ENCODE measurements at regions not wholly inside any gene's neighbourhood (a gene's known extent, or its start where the extent isn't known, plus 50 kb on each side); places are given as distances from the start of the nearest gene placed in this dataset.

DNA sequence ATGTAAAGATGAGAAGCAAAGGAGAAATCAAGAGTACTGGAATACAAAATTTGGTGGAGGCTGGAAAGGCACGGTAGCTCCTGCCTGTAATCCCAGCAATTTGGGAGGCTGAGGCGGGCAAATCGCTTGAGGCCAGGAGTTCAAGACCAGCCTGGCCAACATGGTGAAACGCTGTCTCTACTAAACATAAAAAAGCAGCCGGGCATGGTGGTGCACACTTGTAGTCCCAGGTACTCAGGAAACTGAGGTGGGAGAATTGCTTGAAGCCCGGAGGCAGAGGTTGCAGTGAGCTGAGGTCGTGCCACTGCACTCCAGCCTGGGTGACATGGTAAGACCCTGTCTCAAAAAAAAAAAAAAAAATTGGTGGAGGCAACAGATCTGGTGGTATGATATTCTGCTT lies 1086.0 kb downstream of the NLGN4X start:
- Mint-ChIP-seq H3K27ac (no peak overlapping the region), H3K4me3 (no peak overlapping the region), H3K36me3 (ENCODE audit: low read depth) (no peaks in the 10 kb centered on the region), H3K27me3 (no peaks in the 10 kb centered on the region), H3K4me1 (ENCODE audit: low read depth) (no peaks in the 10 kb centered on the region), H3K9me3 (no peaks in the 10 kb centered on the region)
- intact Hi-C loops (cut with micrococcal nuclease): no loop called here

DNA sequence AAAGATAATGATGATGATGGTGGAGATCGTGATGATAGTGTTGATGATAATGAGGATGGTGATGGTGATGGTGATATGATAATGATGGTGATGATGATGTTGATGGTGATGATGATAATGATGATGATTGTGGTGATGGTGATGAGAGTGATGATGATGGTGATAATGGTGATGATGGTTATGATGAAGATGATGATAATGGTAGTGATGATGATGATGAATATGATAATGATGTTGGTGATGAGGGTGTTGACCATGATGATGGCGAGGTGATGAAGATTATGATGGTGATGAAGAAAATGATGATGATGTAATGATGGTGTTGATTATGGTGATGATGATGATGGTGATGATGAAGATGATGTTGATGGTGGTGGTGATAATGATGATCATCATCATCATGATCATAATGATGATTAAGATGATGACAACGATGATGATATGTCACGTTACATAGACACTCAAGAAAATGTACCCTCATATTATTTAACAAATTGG lies 1106.4 kb downstream of the NLGN4X start:
- no peaks in the 10 kb centered on the region for H3K27me3 Mint-ChIP-seq
- no peak overlapping the region for H3K27ac Mint-ChIP-seq
- intact Hi-C loops (cut with micrococcal nuclease): no loop called here
- no peaks in the 10 kb centered on the region for H3K36me3 Mint-ChIP-seq (ENCODE audit: low read depth)
- no peak overlapping the region for H3K4me3 Mint-ChIP-seq
- no peaks in the 10 kb centered on the region for H3K4me1 Mint-ChIP-seq (ENCODE audit: low read depth)
- H3K9me3 Mint-ChIP-seq: no peaks in the 10 kb centered on the region

DNA sequence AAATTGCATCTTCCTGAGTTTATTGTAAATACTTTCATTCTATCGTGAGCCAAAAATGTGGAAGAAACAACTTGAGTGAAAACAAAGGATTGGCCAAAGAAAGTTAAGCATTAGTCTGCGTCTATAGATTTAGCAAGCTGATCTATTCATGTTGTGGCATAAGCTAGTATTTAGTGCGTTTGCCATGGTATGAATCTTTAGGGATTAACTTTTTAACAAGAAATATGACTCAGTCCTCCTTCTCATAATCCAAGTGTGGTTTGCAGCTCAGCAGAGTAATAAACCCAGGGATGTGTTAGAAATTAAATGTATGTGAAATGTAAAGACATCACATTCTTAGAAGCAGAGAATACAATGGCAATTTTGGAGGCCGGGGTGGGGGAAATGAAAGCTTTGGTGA lies 1110.9 kb downstream of the NLGN4X start:
- no peaks in the 10 kb centered on the region for H3K9me3 Mint-ChIP-seq
- no peak overlapping the region for H3K27ac Mint-ChIP-seq
- no peaks in the 10 kb centered on the region for H3K27me3 Mint-ChIP-seq
- no peaks in the 10 kb centered on the region for H3K36me3 Mint-ChIP-seq (ENCODE audit: low read depth)
- no peaks in the 10 kb centered on the region for H3K4me1 Mint-ChIP-seq (ENCODE audit: low read depth)
- intact Hi-C loops (cut with micrococcal nuclease): loop anchor here (10.0 kb wide), 2 partner anchors 333 to 757 kb away; no protein-coding TSS in a partner anchor
- H3K4me3 Mint-ChIP-seq: no peak overlapping the region

GRCh38 chrX:5113128-5113527 lies 1115.5 kb downstream of the NLGN4X start:
- Mint-ChIP-seq H3K36me3 (ENCODE audit: low read depth) (no peaks in the 10 kb centered on the region), H3K4me1 (ENCODE audit: low read depth) (no peaks in the 10 kb centered on the region), H3K4me3 (no peak overlapping the region), H3K27ac (no peak overlapping the region), H3K27me3 (no peaks in the 10 kb centered on the region), H3K9me3 (no peaks in the 10 kb centered on the region)
- intact Hi-C loops (cut with micrococcal nuclease): loop anchor here (2.0 to 10.0 kb wide), 3 partner anchors 328 to 762 kb away; no protein-coding TSS in a partner anchor

DNA sequence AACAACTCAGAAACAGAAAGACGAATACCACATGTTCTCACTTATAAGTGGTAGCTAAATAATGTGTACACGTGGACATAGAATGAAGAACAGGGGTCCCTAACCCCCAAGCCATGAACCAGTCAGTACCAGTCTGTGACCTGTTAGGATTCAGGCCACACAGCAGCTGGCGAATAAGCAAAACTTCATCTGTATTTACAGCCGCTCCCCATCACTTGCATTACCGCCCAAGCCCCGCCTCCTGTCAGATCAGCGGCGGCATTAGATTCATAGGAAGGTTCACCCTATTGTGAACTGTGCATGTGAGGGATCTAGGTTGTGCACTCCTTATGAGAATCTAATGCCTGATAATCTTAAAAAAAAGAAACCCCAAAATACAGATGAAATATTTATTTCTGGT lies 1128.7 kb downstream of the NLGN4X start:
- Mint-ChIP-seq H3K4me3 (no peak overlapping the region), H3K9me3 (peaks cover 9% of the 10 kb centered on the region), H3K27ac (no peak overlapping the region), H3K36me3 (ENCODE audit: low read depth) (no peaks in the 10 kb centered on the region), H3K27me3 (no peaks in the 10 kb centered on the region), H3K4me1 (ENCODE audit: low read depth) (no peaks in the 10 kb centered on the region)
- intact Hi-C loops (cut with micrococcal nuclease): no loop called here

- Mint-ChIP-seq H3K9me3 (no peaks in the 10 kb centered on the region), H3K36me3 (ENCODE audit: low read depth) (no peaks in the 10 kb centered on the region), H3K27ac (no peak overlapping the region), H3K4me3 (no peak overlapping the region), H3K4me1 (ENCODE audit: low read depth) (no peaks in the 10 kb centered on the region), H3K27me3 (no peaks in the 10 kb centered on the region)
- intact Hi-C loops (cut with micrococcal nuclease): no loop called here
Observed at GRCh38 chrX:5086388-5086787, 1142.3 kb downstream of the NLGN4X start.

DNA sequence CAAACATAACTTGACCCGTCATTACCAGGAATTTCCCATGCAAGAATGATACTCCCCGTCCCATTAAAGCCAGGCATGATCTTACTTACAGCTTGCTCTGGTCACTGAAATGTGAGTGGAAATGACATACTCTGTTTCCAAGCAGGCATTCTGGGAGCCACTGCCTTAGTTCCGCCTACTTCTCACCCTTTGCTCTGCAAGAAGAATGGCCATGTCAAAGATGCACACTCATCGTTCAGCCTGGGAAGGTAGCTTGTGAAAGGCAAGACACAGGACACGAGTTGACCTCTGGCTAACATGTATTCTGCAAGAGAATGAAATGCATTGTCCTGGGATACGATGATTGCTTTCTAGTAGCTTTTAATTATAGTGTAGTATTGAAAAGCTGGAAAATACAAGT lies 1144.4 kb downstream of the NLGN4X start:
- H3K9me3 Mint-ChIP-seq: no peaks in the 10 kb centered on the region

GRCh38 chrX:5082705-5083104 lies 1146.0 kb downstream of the NLGN4X start:
- intact Hi-C loops (cut with micrococcal nuclease): no loop called here
- H3K27ac Mint-ChIP-seq: no peak overlapping the region
- H3K4me1 Mint-ChIP-seq (ENCODE audit: low read depth): no peaks in the 10 kb centered on the region
- no peaks in the 10 kb centered on the region for H3K9me3 Mint-ChIP-seq
- no peaks in the 10 kb centered on the region for H3K27me3 Mint-ChIP-seq
- no peak overlapping the region for H3K4me3 Mint-ChIP-seq
- no peaks in the 10 kb centered on the region for H3K36me3 Mint-ChIP-seq (ENCODE audit: low read depth)

More for the DNA sequence above, 1144.4 kb downstream of the NLGN4X start:
- Mint-ChIP-seq H3K4me1 (ENCODE audit: low read depth) (no peaks in the 10 kb centered on the region), H3K4me3 (no peak overlapping the region), H3K36me3 (ENCODE audit: low read depth) (no peaks in the 10 kb centered on the region), H3K27ac (no peak overlapping the region), H3K27me3 (no peaks in the 10 kb centered on the region)
- intact Hi-C loops (cut with micrococcal nuclease): no loop called here

DNA sequence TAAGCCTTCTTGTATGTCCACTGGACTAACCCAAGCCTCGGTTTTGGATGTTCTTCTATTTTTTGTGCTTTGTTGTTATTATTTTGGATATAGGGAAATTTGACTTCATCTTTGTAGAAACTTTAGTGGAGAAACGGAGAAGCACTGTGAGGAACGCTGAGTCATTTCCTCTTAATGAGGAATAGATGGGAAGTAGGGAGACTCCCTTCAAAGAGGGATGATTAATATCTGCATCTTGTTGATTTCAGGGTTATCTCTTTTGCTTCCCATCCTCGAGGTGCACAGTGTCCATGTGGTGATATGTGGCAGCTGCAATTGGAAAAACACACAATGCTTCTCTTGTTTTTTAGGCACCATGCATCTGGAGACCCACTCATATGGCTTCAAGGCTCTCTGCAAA lies 1147.9 kb downstream of the NLGN4X start:
- Mint-ChIP-seq H3K27ac (no peak overlapping the region), H3K4me3 (no peak overlapping the region), H3K9me3 (peaks cover 10% of the 10 kb centered on the region), H3K27me3 (no peaks in the 10 kb centered on the region), H3K4me1 (ENCODE audit: low read depth) (no peaks in the 10 kb centered on the region), H3K36me3 (ENCODE audit: low read depth) (no peaks in the 10 kb centered on the region)
- intact Hi-C loops (cut with micrococcal nuclease): no loop called here

GRCh38 chrX:5068550-5068949 lies 1160.1 kb downstream of the NLGN4X start:
- H3K27ac Mint-ChIP-seq: no peak overlapping the region
- no peaks in the 10 kb centered on the region for H3K4me1 Mint-ChIP-seq (ENCODE audit: low read depth)
- no peaks in the 10 kb centered on the region for H3K9me3 Mint-ChIP-seq
- H3K4me3 Mint-ChIP-seq: no peak overlapping the region
- H3K27me3 Mint-ChIP-seq: no peaks in the 10 kb centered on the region
- no peaks in the 10 kb centered on the region for H3K36me3 Mint-ChIP-seq (ENCODE audit: low read depth)
- intact Hi-C loops (cut with micrococcal nuclease): no loop called here

DNA sequence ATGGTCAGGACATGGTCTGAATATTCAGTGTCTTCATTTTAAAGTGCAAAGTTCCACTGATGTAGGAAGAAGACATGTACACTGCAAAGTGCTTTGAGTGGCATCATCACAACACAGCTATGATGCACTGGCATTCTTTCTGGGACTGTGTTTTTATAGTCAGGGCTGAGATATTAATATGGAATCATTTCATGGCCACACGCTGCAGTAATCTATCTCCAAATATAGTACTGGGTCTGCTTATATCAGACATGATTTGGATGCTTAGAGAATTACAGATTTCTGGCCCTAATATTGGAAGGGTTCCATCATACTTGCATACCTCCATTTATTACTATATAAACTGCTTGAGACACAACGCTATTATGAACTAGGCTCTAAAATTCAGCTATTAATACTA lies 1170.9 kb downstream of the NLGN4X start:
- no peaks in the 10 kb centered on the region for H3K4me1 Mint-ChIP-seq (ENCODE audit: low read depth)
- H3K27ac Mint-ChIP-seq: no peak overlapping the region
- H3K27me3 Mint-ChIP-seq: no peaks in the 10 kb centered on the region
- no peak overlapping the region for H3K4me3 Mint-ChIP-seq
- intact Hi-C loops (cut with micrococcal nuclease): no loop called here
- no peaks in the 10 kb centered on the region for H3K9me3 Mint-ChIP-seq
- no peaks in the 10 kb centered on the region for H3K36me3 Mint-ChIP-seq (ENCODE audit: low read depth)

GRCh38 chrX:5054852-5055251 lies 1173.8 kb downstream of the NLGN4X start:
- no peak overlapping the region for H3K4me3 Mint-ChIP-seq
- H3K36me3 Mint-ChIP-seq (ENCODE audit: low read depth): no peaks in the 10 kb centered on the region
- H3K9me3 Mint-ChIP-seq: no peaks in the 10 kb centered on the region
- H3K27ac Mint-ChIP-seq: no peak overlapping the region
- intact Hi-C loops (cut with micrococcal nuclease): no loop called here
- peaks cover 6% of the 10 kb centered on the region for H3K4me1 Mint-ChIP-seq (ENCODE audit: low read depth)
- H3K27me3 Mint-ChIP-seq: no peaks in the 10 kb centered on the region

GRCh38 chrX:5051831-5052491 lies 1176.7 kb downstream of the NLGN4X start:
- no peaks in the 10 kb centered on the region for H3K27me3 Mint-ChIP-seq
- H3K4me3 Mint-ChIP-seq: peak overlapping the region; percentile 6
- intact Hi-C loops (cut with micrococcal nuclease): no loop called here
- peak overlapping the region; percentile 22 for H3K27ac Mint-ChIP-seq
- H3K36me3 Mint-ChIP-seq (ENCODE audit: low read depth): no peaks in the 10 kb centered on the region
- H3K4me1 Mint-ChIP-seq (ENCODE audit: low read depth): peaks cover 6% of the 10 kb centered on the region
- no peaks in the 10 kb centered on the region for H3K9me3 Mint-ChIP-seq

DNA sequence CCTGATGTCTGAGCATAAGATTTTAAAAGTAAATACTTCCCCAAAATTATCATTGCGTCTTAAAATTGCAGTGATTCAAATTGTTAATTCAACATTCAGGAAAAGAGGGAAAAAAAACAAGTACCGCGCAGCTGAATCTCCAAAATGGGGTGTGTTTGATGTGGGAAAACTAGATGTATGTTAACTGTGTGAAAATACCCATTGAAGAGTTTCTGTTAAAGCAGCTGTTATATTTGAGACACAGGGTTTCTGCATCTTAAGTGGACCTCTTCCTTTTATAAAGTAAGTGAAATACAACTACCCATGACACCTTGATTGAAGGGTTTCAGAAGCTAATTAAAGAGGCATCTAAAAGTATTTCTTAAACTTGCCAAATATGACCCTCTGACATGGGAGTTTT lies 1186.1 kb downstream of the NLGN4X start:
- Mint-ChIP-seq H3K4me1 (ENCODE audit: low read depth) (no peaks in the 10 kb centered on the region), H3K27me3 (no peaks in the 10 kb centered on the region), H3K36me3 (ENCODE audit: low read depth) (no peaks in the 10 kb centered on the region), H3K27ac (no peak overlapping the region), H3K9me3 (no peaks in the 10 kb centered on the region), H3K4me3 (no peak overlapping the region)
- intact Hi-C loops (cut with micrococcal nuclease): no loop called here

DNA sequence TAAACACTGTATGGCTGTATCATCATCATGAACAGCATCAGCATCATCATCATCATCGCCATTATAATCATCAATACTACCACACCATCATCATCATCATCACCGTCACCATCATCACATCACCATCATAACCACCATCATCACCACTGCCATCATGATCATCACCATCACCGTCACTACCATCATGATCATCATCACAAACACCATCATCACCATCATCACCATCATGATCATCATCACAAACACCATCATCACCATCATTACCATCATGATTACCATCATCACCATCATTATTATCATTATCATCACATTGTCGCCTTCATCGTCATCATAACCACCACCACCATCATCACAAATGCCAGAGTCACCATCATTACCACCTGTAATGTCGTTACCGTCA lies 1196.9 kb downstream of the NLGN4X start:
- Mint-ChIP-seq H3K4me3 (no peak overlapping the region), H3K27ac (no peak overlapping the region), H3K4me1 (ENCODE audit: low read depth) (no peaks in the 10 kb centered on the region), H3K36me3 (ENCODE audit: low read depth) (no peaks in the 10 kb centered on the region), H3K27me3 (no peaks in the 10 kb centered on the region), H3K9me3 (peaks cover 11% of the 10 kb centered on the region)
- intact Hi-C loops (cut with micrococcal nuclease): no loop called here
